GM23338 (cell line): ENCODE measurements at regions not wholly inside any gene's neighbourhood (a gene's known extent, or its start where the extent isn't known, plus 50 kb on each side); places are given as distances from the start of the nearest gene placed in this dataset.
A peak's percentile ranks its signal among the peaks of the same experiment; 100 is the strongest.

Source experiments
- ATAC-seq: fragments of 200-7000 bp; cut with Tn5 transposase; 3 replicates; pipeline ENCODE4 v1.9.1; 2020
- DNase-seq: peaks from one replicate; pipeline ENCODE4 v3.0.0-alpha.2; 2015; ENCODE audit warnings: low spot score
- H2AFZ ChIP-seq: fragments of 200-600 bp; sonication (generic); 2 replicates; pipeline ENCODE4 v1.8.0; 2016; ENCODE audit warnings: antibody characterized with exemption, mild to moderate bottlenecking, moderate library complexity
- H3F3A ChIP-seq: fragments of 200-600 bp; sonication (generic); replicated peaks from 2 replicates; pipeline ENCODE4 v1.8.0; 2017; ENCODE audit warnings: antibody characterized with exemption, mixed run types, low read depth
- H3K27ac ChIP-seq: fragments of 200-600 bp; sonication (generic); 2 replicates; pipeline ENCODE4 v1.6.1; 2016; ENCODE audit warnings: low read depth
- H3K27me3 ChIP-seq: fragments of 200-600 bp; sonication (generic); 2 replicates; pipeline ENCODE4 v1.8.0; 2016; ENCODE audit warnings: mild to moderate bottlenecking, mixed run types, moderate library complexity; ENCODE audit not compliant: insufficient read depth
- H3K36me3 ChIP-seq: fragments of 200-600 bp; sonication (generic); 2 replicates; pipeline ENCODE4 v1.8.0; 2016; ENCODE audit warnings: mild to moderate bottlenecking; ENCODE audit not compliant: insufficient read depth
- H3K4me1 ChIP-seq: fragments of 200-600 bp; sonication (generic); 2 replicates; pipeline ENCODE4 v1.8.0; 2016; ENCODE audit warnings: mild to moderate bottlenecking, moderate library complexity; ENCODE audit not compliant: insufficient read depth
- H3K4me2 ChIP-seq: fragments of 200-600 bp; sonication (generic); 2 replicates; pipeline ENCODE4 v1.7.1; 2017; ENCODE audit warnings: mixed run types
- H3K4me3 ChIP-seq: fragments of 200-600 bp; sonication (generic); 2 replicates; pipeline ENCODE4 v1.6.1; 2016; ENCODE audit warnings: mixed run types
- H3K79me2 ChIP-seq: fragments of 200-600 bp; sonication (generic); replicated peaks from 2 replicates; pipeline ENCODE4 v1.8.0; 2017; ENCODE audit warnings: mild to moderate bottlenecking; ENCODE audit not compliant: insufficient read depth
- H3K9me2 ChIP-seq: fragments of 200-600 bp; sonication (generic); 2 replicates; pipeline ENCODE4 v1.8.0; 2017; ENCODE audit not compliant: insufficient read depth
- H4K20me1 ChIP-seq: fragments of 200-600 bp; sonication (generic); replicated peaks from 2 replicates; pipeline ENCODE4 v1.8.0; 2017; ENCODE audit warnings: mild to moderate bottlenecking; ENCODE audit not compliant: insufficient read depth
- H3K27ac Mint-ChIP-seq: 2 replicates; pipeline ENCODE4 v1.8.0; 2020; ENCODE audit warnings: inconsistent platforms, mild to moderate bottlenecking, moderate library complexity, mixed read lengths
- H3K27me3 Mint-ChIP-seq: 3 replicates; pipeline ENCODE4 v1.8.0; 2022; ENCODE audit warnings: low read depth, mild to moderate bottlenecking, moderate library complexity, mixed read lengths, inconsistent platforms; ENCODE audit not compliant: insufficient read depth, poor library complexity
- H3K36me3 Mint-ChIP-seq: 3 replicates; pipeline ENCODE4 v1.8.0; 2021; ENCODE audit warnings: low read depth, mild to moderate bottlenecking, inconsistent platforms, moderate library complexity, mixed read lengths
- H3K4me1 Mint-ChIP-seq: 3 replicates; pipeline ENCODE4 v1.8.0; 2020; ENCODE audit warnings: mild to moderate bottlenecking, inconsistent platforms, mixed read lengths
- H3K4me3 Mint-ChIP-seq: 3 replicates; pipeline ENCODE4 v1.8.0; 2021; ENCODE audit warnings: moderate library complexity, mild to moderate bottlenecking, inconsistent platforms, mixed read lengths
- H3K9me3 Mint-ChIP-seq: 3 replicates; pipeline ENCODE4 v1.8.0; 2020; ENCODE audit warnings: moderate library complexity, mild to moderate bottlenecking, inconsistent platforms, mixed read lengths
- CREB1 ChIP-seq: fragments of 250-450 bp; sonication (Bioruptor Pico); IDR thresholded peaks from 2 replicates; pipeline ENCODE4 v1.5.0; 2020; ENCODE audit warnings: low read depth, mild to moderate bottlenecking, moderate library complexity
- CTCF ChIP-seq, 2 experiments: fragments of 200-600 bp in 1 of 2; sonication (generic) in 1 of 2; conservative IDR thresholded peaks; 2 replicates each; pipeline versions ENCODE4 v1.5.1 to v1.6.1; 2016 to 2017; ENCODE audit warnings: antibody characterized with exemption in 2 of 2, low read depth in 2 of 2, mild to moderate bottlenecking in 2 of 2, moderate library complexity in 1 of 2
- ETS1 ChIP-seq: IDR thresholded peaks from 2 replicates; pipeline ENCODE4 v1.6.1; 2016; ENCODE audit warnings: antibody characterized with exemption
- EZH2 ChIP-seq: fragments of 200-600 bp; sonication (generic); IDR thresholded peaks from one replicate; pipeline ENCODE4 v1.8.0; 2017; ENCODE audit warnings: antibody characterized with exemption, mild to moderate bottlenecking, low read depth; ENCODE audit not compliant: unreplicated experiment
- JUNB ChIP-seq: IDR thresholded peaks from one replicate; pipeline ENCODE4 v1.6.1; 2016; ENCODE audit warnings: antibody characterized with exemption; ENCODE audit not compliant: unreplicated experiment
- NANOG ChIP-seq: IDR thresholded peaks from 2 replicates; pipeline ENCODE4 v1.6.1; 2016; ENCODE audit warnings: antibody characterized with exemption, borderline replicate concordance
- POLR2AphosphoS5 ChIP-seq: IDR thresholded peaks from 2 replicates; pipeline ENCODE4 v1.6.1; 2016; ENCODE audit warnings: antibody characterized with exemption, low read depth
- STAT1 ChIP-seq: IDR thresholded peaks from one replicate; pipeline ENCODE4 v1.6.1; 2016; ENCODE audit warnings: antibody characterized with exemption; ENCODE audit not compliant: unreplicated experiment
- ZNF114 ChIP-seq: fragments of 250-450 bp; sonication (Bioruptor Pico); IDR thresholded peaks from 2 replicates; pipeline ENCODE4 v1.5.0; 2020; ENCODE audit warnings: mild to moderate bottlenecking, moderate library complexity
- ZNF331 ChIP-seq: fragments of 250-450 bp; sonication (Bioruptor Pico); IDR thresholded peaks from 2 replicates; pipeline ENCODE4 v1.5.0; 2020; ENCODE audit warnings: low read depth, mild to moderate bottlenecking, moderate library complexity
- ZNF462 ChIP-seq: fragments of 250-450 bp; sonication (Bioruptor Pico); IDR thresholded peaks from 2 replicates; pipeline ENCODE4 v1.5.0; 2020; ENCODE audit warnings: mild to moderate bottlenecking, moderate library complexity

- no peak overlapping the region for H3K27ac ChIP-seq
- H3K79me2 ChIP-seq = no peaks in the 10 kb centered on the region
- ATAC-seq (peak; percentile 40; the same call in 1 of the 3 replicates), DNase-seq (peak; percentile 21)
- no peaks in the 10 kb centered on the region for H3K9me2 ChIP-seq
- peaks cover 9% of the 10 kb centered on the region; the same call in 2 of the 3 replicates for H3K9me3 Mint-ChIP-seq
- no peak overlapping the region for H3K27ac Mint-ChIP-seq
- peaks cover 1% of the 10 kb centered on the region for H3K27me3 Mint-ChIP-seq
- H3K27me3 ChIP-seq = no peaks in the 10 kb centered on the region
- TF ChIP-seq CTCF (conservative IDR thresholded peaks at IDR 0.05; ENCODE audit: low read depth in 2 of 2) (peak; percentile 37 to 54), NANOG (no peak)
- H3K36me3 Mint-ChIP-seq = peaks cover 4% of the 10 kb centered on the region; the same call in 1 of the 3 replicates
- H3K4me3 ChIP-seq = no peak overlapping the region
- no peaks in the 10 kb centered on the region for H3K4me1 ChIP-seq
- no peaks in the 10 kb centered on the region for H3K36me3 ChIP-seq
- H2AFZ ChIP-seq = no peak overlapping the region
- no peak overlapping the region for H3K4me2 ChIP-seq
- peaks cover 5% of the 10 kb centered on the region; the same call in 1 of the 3 replicates for H3K4me1 Mint-ChIP-seq
- H3F3A ChIP-seq = no peaks in the 10 kb centered on the region
- H4K20me1 ChIP-seq = no peaks in the 10 kb centered on the region
- no peak overlapping the region for H3K4me3 Mint-ChIP-seq
Observed at GRCh38 chrX:125826080-125826479, 340.0 kb downstream of the DCAF12L2 start.

GRCh38 chrX:125826774-125827451 is 339.2 kb downstream of the DCAF12L2 start:
- no peaks in the 10 kb centered on the region for H3K79me2 ChIP-seq
- H3K4me3 ChIP-seq = no peak overlapping the region
- no peaks in the 10 kb centered on the region for H3K9me2 ChIP-seq
- Mint-ChIP-seq H3K36me3 (peaks cover 4% of the 10 kb centered on the region; the same call in 1 of the 3 replicates), H3K27ac (no peak overlapping the region), H3K4me1 (peaks cover 5% of the 10 kb centered on the region; the same call in 1 of the 3 replicates), H3K27me3 (peaks cover 1% of the 10 kb centered on the region), H3K9me3 (peaks cover 6% of the 10 kb centered on the region; the same call in 2 of the 3 replicates), H3K4me3 (no peak overlapping the region)
- H3K27ac ChIP-seq = no peak overlapping the region
- H3K4me1 ChIP-seq = no peaks in the 10 kb centered on the region
- H4K20me1 ChIP-seq = no peaks in the 10 kb centered on the region
- ATAC-seq (no peak), DNase-seq (no peak)
- no peaks in the 10 kb centered on the region for H3F3A ChIP-seq
- H3K27me3 ChIP-seq = no peaks in the 10 kb centered on the region
- H3K4me2 ChIP-seq = no peak overlapping the region
- no peaks in the 10 kb centered on the region for H3K36me3 ChIP-seq
- no peak overlapping the region for H2AFZ ChIP-seq
- no peak for TF ChIP-seq POLR2AphosphoS5
- TF ChIP-seq EZH2 = no peak
- TF ChIP-seq STAT1 = no peak
- no peak for TF ChIP-seq ZNF462 (CRISPR knock-in tag)
- TF ChIP-seq CREB1 (CRISPR knock-in tag) = no peak
- no peak for TF ChIP-seq NANOG
- no peak for TF ChIP-seq ZNF114 (CRISPR knock-in tag)
- no peak for TF ChIP-seq JUNB
- TF ChIP-seq ZNF331 = no peak
- no peak for TF ChIP-seq ETS1
